HL-60 (cell line): ENCODE measurements at regions not wholly inside any gene's neighbourhood (a gene's known extent, or its start where the extent isn't known, plus 50 kb on each side); places are given as distances from the start of the nearest gene placed in this dataset.

ENCODE experiments used
- DNase-seq, 2 experiments: peaks; one replicate each; pipeline ENCODE4 v3.0.0-alpha.2; 2010 to 2020; ENCODE audit warnings: low read depth in 1 of 2, low spot score in 1 of 2
- H3K27ac ChIP-seq: fragments of 250-450 bp; sonication (Bioruptor Pico); replicated peaks from 2 replicates; pipeline ENCODE4 v1.5.1; 2020; ENCODE audit warnings: mild to moderate bottlenecking, moderate library complexity
- H3K27me3 ChIP-seq: fragments of 250-450 bp; sonication (Bioruptor Pico); 2 replicates; pipeline ENCODE4 v1.5.1; 2021; ENCODE audit warnings: mild to moderate bottlenecking, moderate library complexity; ENCODE audit not compliant: insufficient read depth, poor library complexity, severe bottlenecking
- H3K4me3 ChIP-seq: replicated peaks from 2 replicates; pipeline ENCODE4 v1.5.1; 2011; ENCODE audit warnings: mild to moderate bottlenecking, control low read depth, low read length; ENCODE audit not compliant: insufficient read depth
- GABPA ChIP-seq: IDR thresholded peaks from 2 replicates; pipeline ENCODE4 v1.6.1; 2012; ENCODE audit warnings: low read depth
- POLR2AphosphoS5 ChIP-seq: IDR thresholded peaks from 2 replicates; pipeline ENCODE4 v1.6.1; 2012; ENCODE audit warnings: low read depth
- SPI1 ChIP-seq: IDR thresholded peaks from 2 replicates; pipeline ENCODE4 v1.6.1; 2012; ENCODE audit warnings: low read depth, mild to moderate bottlenecking, borderline replicate concordance
- TF ChIP-seq, protein P1 (sequence below): IDR thresholded peaks from 2 replicates; pipeline ENCODE4 v1.6.1; 2012; ENCODE audit warnings: low read depth; ENCODE audit not compliant: insufficient replicate concordance
- TF ChIP-seq, protein P2 (sequence below): IDR thresholded peaks from one replicate; pipeline ENCODE4 v1.5.1; 2011; ENCODE audit warnings: low read length, control low read depth, inconsistent platforms; ENCODE audit not compliant: insufficient read depth

DNA sequence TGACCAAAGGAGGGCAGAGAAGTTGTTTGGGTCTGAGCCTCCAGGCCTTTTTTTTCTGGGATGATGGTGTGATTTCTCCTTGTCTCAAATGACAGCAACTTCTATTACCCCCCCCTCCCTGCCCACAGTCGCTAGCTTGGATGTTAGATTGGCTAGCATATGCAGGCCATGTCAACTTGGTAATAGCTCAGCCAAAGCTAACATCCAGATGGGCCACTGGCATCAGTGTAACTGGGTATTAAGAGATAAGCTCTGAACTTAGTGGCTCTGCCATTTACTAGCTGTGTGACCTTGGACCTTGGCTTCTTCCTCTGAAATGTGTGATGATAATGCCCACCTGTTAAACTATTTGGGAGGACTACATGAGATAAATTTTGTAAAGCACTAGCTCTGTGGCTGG is 86.9 kb upstream of the TSPAN2 start:
- no peak overlapping the region for H3K4me3 ChIP-seq
- TF ChIP-seq GABPA (no peak), POLR2AphosphoS5 (no peak), SPI1 (no peak)
- TF ChIP-seq, protein P1, sequence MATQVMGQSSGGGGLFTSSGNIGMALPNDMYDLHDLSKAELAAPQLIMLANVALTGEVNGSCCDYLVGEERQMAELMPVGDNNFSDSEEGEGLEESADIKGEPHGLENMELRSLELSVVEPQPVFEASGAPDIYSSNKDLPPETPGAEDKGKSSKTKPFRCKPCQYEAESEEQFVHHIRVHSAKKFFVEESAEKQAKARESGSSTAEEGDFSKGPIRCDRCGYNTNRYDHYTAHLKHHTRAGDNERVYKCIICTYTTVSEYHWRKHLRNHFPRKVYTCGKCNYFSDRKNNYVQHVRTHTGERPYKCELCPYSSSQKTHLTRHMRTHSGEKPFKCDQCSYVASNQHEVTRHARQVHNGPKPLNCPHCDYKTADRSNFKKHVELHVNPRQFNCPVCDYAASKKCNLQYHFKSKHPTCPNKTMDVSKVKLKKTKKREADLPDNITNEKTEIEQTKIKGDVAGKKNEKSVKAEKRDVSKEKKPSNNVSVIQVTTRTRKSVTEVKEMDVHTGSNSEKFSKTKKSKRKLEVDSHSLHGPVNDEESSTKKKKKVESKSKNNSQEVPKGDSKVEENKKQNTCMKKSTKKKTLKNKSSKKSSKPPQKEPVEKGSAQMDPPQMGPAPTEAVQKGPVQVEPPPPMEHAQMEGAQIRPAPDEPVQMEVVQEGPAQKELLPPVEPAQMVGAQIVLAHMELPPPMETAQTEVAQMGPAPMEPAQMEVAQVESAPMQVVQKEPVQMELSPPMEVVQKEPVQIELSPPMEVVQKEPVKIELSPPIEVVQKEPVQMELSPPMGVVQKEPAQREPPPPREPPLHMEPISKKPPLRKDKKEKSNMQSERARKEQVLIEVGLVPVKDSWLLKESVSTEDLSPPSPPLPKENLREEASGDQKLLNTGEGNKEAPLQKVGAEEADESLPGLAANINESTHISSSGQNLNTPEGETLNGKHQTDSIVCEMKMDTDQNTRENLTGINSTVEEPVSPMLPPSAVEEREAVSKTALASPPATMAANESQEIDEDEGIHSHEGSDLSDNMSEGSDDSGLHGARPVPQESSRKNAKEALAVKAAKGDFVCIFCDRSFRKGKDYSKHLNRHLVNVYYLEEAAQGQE: no peak
- TF ChIP-seq, protein P2, sequence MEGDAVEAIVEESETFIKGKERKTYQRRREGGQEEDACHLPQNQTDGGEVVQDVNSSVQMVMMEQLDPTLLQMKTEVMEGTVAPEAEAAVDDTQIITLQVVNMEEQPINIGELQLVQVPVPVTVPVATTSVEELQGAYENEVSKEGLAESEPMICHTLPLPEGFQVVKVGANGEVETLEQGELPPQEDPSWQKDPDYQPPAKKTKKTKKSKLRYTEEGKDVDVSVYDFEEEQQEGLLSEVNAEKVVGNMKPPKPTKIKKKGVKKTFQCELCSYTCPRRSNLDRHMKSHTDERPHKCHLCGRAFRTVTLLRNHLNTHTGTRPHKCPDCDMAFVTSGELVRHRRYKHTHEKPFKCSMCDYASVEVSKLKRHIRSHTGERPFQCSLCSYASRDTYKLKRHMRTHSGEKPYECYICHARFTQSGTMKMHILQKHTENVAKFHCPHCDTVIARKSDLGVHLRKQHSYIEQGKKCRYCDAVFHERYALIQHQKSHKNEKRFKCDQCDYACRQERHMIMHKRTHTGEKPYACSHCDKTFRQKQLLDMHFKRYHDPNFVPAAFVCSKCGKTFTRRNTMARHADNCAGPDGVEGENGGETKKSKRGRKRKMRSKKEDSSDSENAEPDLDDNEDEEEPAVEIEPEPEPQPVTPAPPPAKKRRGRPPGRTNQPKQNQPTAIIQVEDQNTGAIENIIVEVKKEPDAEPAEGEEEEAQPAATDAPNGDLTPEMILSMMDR: no peak
- DNase-seq: no peak
- H3K27me3 ChIP-seq: peaks cover 2% of the 10 kb centered on the region
- H3K27ac ChIP-seq: no peak overlapping the region

DNA sequence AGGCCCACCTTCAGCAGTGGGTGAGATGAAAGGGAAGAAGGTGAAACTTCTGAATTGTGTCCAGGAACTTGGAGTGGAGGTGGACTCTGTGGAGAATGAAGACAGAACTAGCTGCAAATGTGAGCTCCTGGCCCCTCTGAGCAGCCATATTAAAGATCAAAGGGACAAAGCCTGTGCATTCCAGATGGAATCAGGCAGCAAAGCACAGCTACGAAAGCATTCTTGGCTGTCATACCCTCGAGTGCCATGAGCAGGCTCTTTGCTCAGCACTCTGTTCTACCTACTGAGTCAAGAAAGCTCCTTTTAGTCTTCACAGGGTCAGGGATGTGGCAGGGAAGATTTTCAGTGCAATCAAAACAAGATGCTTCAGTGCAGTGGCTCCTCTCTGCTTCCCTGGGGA is 86.3 kb upstream of the TSPAN2 start:
- TF ChIP-seq GABPA (no peak), POLR2AphosphoS5 (no peak)
- Histone ChIP-seq H3K27me3 (peaks cover 2% of the 10 kb centered on the region), H3K27ac (no peak overlapping the region), H3K4me3 (no peak overlapping the region)
- DNase-seq: no peak

DNA sequence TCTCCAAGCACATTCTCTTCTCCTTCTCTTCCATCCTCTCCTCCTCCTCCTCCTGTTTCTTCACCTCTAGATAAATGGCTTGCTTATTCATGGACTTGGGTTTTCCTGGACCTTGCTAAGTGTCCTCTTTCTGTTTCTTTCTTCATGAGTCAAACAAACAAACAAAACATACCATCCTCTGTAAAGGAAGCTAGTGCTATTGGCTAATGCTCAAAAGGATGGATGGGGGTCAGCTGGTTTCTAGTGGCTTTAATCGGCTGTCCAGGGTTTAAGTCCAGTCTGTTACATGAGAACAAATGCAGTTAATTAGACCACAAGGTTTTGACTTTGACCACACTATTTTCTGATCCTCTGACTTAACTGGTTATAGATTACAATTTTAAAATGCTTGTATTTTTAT is 83.8 kb upstream of the TSPAN2 start:
- Histone ChIP-seq H3K27me3 (peaks cover 2% of the 10 kb centered on the region), H3K27ac (no peak overlapping the region), H3K4me3 (no peak overlapping the region)
- no peak for DNase-seq
- TF ChIP-seq GABPA: no peak
- TF ChIP-seq POLR2AphosphoS5: no peak
- TF ChIP-seq, protein P1: no peak
- TF ChIP-seq SPI1: no peak
- TF ChIP-seq, protein P2: no peak

DNA sequence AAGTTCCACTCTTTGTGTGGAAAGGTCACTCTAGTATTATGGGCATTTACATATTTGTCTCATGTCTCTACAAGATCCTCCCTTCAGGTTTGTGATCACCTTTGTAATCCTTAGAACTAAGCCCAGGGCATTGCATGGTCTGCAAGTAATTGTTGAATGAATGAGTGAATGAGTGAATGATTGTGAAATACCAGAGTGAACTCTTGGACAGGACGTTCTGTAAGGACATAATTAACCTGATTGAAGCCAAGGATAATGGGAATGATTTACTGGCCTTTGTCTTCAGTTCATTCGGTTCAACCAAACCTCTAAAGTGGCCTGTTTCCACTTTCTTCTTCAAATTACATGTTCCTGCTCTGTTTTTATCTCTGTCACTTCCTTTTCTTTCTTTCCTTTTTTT is 83.0 kb upstream of the TSPAN2 start:
- DNase-seq: no peak
- peaks cover 2% of the 10 kb centered on the region for H3K27me3 ChIP-seq
- no peak overlapping the region for H3K27ac ChIP-seq
- no peak overlapping the region for H3K4me3 ChIP-seq
- no peak for TF ChIP-seq SPI1
- TF ChIP-seq GABPA: no peak
- TF ChIP-seq, protein P2: no peak
- no peak for TF ChIP-seq POLR2AphosphoS5
- TF ChIP-seq, protein P1: no peak
